GM23338 (cell line): ENCODE measurements at regions not wholly inside any gene's neighbourhood (a gene's known extent, or its start where the extent isn't known, plus 50 kb on each side); places are given as distances from the start of the nearest gene placed in this dataset.

ENCODE experiments used
- ATAC-seq: fragments of 200-7000 bp; cut with Tn5 transposase; 3 replicates; pipeline ENCODE4 v1.9.1; 2020
- DNase-seq: peaks from one replicate; pipeline ENCODE4 v3.0.0-alpha.2; 2015; ENCODE audit warnings: low spot score
- H2AFZ ChIP-seq: fragments of 200-600 bp; sonication (generic); 2 replicates; pipeline ENCODE4 v1.8.0; 2016; ENCODE audit warnings: antibody characterized with exemption, mild to moderate bottlenecking, moderate library complexity
- H3F3A ChIP-seq: fragments of 200-600 bp; sonication (generic); replicated peaks from 2 replicates; pipeline ENCODE4 v1.8.0; 2017; ENCODE audit warnings: antibody characterized with exemption, mixed run types, low read depth
- H3K27ac ChIP-seq: fragments of 200-600 bp; sonication (generic); 2 replicates; pipeline ENCODE4 v1.6.1; 2016; ENCODE audit warnings: low read depth
- H3K27me3 ChIP-seq: fragments of 200-600 bp; sonication (generic); 2 replicates; pipeline ENCODE4 v1.8.0; 2016; ENCODE audit warnings: mild to moderate bottlenecking, mixed run types, moderate library complexity; ENCODE audit not compliant: insufficient read depth
- H3K36me3 ChIP-seq: fragments of 200-600 bp; sonication (generic); 2 replicates; pipeline ENCODE4 v1.8.0; 2016; ENCODE audit warnings: mild to moderate bottlenecking; ENCODE audit not compliant: insufficient read depth
- H3K4me1 ChIP-seq: fragments of 200-600 bp; sonication (generic); 2 replicates; pipeline ENCODE4 v1.8.0; 2016; ENCODE audit warnings: mild to moderate bottlenecking, moderate library complexity; ENCODE audit not compliant: insufficient read depth
- H3K4me2 ChIP-seq: fragments of 200-600 bp; sonication (generic); 2 replicates; pipeline ENCODE4 v1.7.1; 2017; ENCODE audit warnings: mixed run types
- H3K4me3 ChIP-seq: fragments of 200-600 bp; sonication (generic); 2 replicates; pipeline ENCODE4 v1.6.1; 2016; ENCODE audit warnings: mixed run types
- H3K79me2 ChIP-seq: fragments of 200-600 bp; sonication (generic); replicated peaks from 2 replicates; pipeline ENCODE4 v1.8.0; 2017; ENCODE audit warnings: mild to moderate bottlenecking; ENCODE audit not compliant: insufficient read depth
- H3K9me2 ChIP-seq: fragments of 200-600 bp; sonication (generic); 2 replicates; pipeline ENCODE4 v1.8.0; 2017; ENCODE audit not compliant: insufficient read depth
- H4K20me1 ChIP-seq: fragments of 200-600 bp; sonication (generic); replicated peaks from 2 replicates; pipeline ENCODE4 v1.8.0; 2017; ENCODE audit warnings: mild to moderate bottlenecking; ENCODE audit not compliant: insufficient read depth
- H3K27ac Mint-ChIP-seq: 2 replicates; pipeline ENCODE4 v1.8.0; 2020; ENCODE audit warnings: inconsistent platforms, mild to moderate bottlenecking, moderate library complexity, mixed read lengths
- H3K27me3 Mint-ChIP-seq: 3 replicates; pipeline ENCODE4 v1.8.0; 2022; ENCODE audit warnings: low read depth, mild to moderate bottlenecking, moderate library complexity, mixed read lengths, inconsistent platforms; ENCODE audit not compliant: insufficient read depth, poor library complexity
- H3K36me3 Mint-ChIP-seq: 3 replicates; pipeline ENCODE4 v1.8.0; 2021; ENCODE audit warnings: low read depth, mild to moderate bottlenecking, inconsistent platforms, moderate library complexity, mixed read lengths
- H3K4me1 Mint-ChIP-seq: 3 replicates; pipeline ENCODE4 v1.8.0; 2020; ENCODE audit warnings: mild to moderate bottlenecking, inconsistent platforms, mixed read lengths
- H3K4me3 Mint-ChIP-seq: 3 replicates; pipeline ENCODE4 v1.8.0; 2021; ENCODE audit warnings: moderate library complexity, mild to moderate bottlenecking, inconsistent platforms, mixed read lengths
- H3K9me3 Mint-ChIP-seq: 3 replicates; pipeline ENCODE4 v1.8.0; 2020; ENCODE audit warnings: moderate library complexity, mild to moderate bottlenecking, inconsistent platforms, mixed read lengths
- CREB1 ChIP-seq: fragments of 250-450 bp; sonication (Bioruptor Pico); IDR thresholded peaks from 2 replicates; pipeline ENCODE4 v1.5.0; 2020; ENCODE audit warnings: low read depth, mild to moderate bottlenecking, moderate library complexity
- POLR2AphosphoS5 ChIP-seq: IDR thresholded peaks from 2 replicates; pipeline ENCODE4 v1.6.1; 2016; ENCODE audit warnings: antibody characterized with exemption, low read depth
- STAT1 ChIP-seq: IDR thresholded peaks from one replicate; pipeline ENCODE4 v1.6.1; 2016; ENCODE audit warnings: antibody characterized with exemption; ENCODE audit not compliant: unreplicated experiment
- ZNF114 ChIP-seq: fragments of 250-450 bp; sonication (Bioruptor Pico); IDR thresholded peaks from 2 replicates; pipeline ENCODE4 v1.5.0; 2020; ENCODE audit warnings: mild to moderate bottlenecking, moderate library complexity
- ZNF462 ChIP-seq: fragments of 250-450 bp; sonication (Bioruptor Pico); IDR thresholded peaks from 2 replicates; pipeline ENCODE4 v1.5.0; 2020; ENCODE audit warnings: mild to moderate bottlenecking, moderate library complexity
- TF ChIP-seq, protein P1 (sequence below): IDR thresholded peaks from one replicate; pipeline ENCODE4 v1.6.1; 2018; ENCODE audit warnings: antibody characterized with exemption; ENCODE audit not compliant: unreplicated experiment
- TF ChIP-seq, protein P2 (sequence below), 2 experiments: fragments of 200-600 bp in 1 of 2; sonication (generic) in 1 of 2; conservative IDR thresholded peaks; 2 replicates each; pipeline versions ENCODE4 v1.5.1 to v1.6.1; 2016 to 2017; ENCODE audit warnings: antibody characterized with exemption in 2 of 2, low read depth in 2 of 2, mild to moderate bottlenecking in 2 of 2, moderate library complexity in 1 of 2

- no peak overlapping the region for H3K4me3 Mint-ChIP-seq
- peaks cover 2% of the 10 kb centered on the region; the same call in 1 of the 3 replicates for H3K4me1 Mint-ChIP-seq
- no peak overlapping the region for H3K27ac Mint-ChIP-seq
- Histone ChIP-seq H3F3A (no peaks in the 10 kb centered on the region), H2AFZ (no peak overlapping the region), H3K79me2 (no peaks in the 10 kb centered on the region), H3K4me2 (no peak overlapping the region), H3K4me3 (no peak overlapping the region), H3K36me3 (no peaks in the 10 kb centered on the region), H4K20me1 (no peaks in the 10 kb centered on the region), H3K27me3 (no peaks in the 10 kb centered on the region; the same call in 1 of the 2 replicates), H3K9me2 (peaks cover 7% of the 10 kb centered on the region; the same call in 1 of the 2 replicates), H3K4me1 (no peaks in the 10 kb centered on the region), H3K27ac (no peak overlapping the region)
- peaks cover 4% of the 10 kb centered on the region for H3K27me3 Mint-ChIP-seq
- TF ChIP-seq POLR2AphosphoS5 = no peak
- no peak for TF ChIP-seq CREB1 (CRISPR knock-in tag)
- no peak for TF ChIP-seq STAT1
- TF ChIP-seq ZNF114 (CRISPR knock-in tag) = no peak
- TF ChIP-seq, protein P1, sequence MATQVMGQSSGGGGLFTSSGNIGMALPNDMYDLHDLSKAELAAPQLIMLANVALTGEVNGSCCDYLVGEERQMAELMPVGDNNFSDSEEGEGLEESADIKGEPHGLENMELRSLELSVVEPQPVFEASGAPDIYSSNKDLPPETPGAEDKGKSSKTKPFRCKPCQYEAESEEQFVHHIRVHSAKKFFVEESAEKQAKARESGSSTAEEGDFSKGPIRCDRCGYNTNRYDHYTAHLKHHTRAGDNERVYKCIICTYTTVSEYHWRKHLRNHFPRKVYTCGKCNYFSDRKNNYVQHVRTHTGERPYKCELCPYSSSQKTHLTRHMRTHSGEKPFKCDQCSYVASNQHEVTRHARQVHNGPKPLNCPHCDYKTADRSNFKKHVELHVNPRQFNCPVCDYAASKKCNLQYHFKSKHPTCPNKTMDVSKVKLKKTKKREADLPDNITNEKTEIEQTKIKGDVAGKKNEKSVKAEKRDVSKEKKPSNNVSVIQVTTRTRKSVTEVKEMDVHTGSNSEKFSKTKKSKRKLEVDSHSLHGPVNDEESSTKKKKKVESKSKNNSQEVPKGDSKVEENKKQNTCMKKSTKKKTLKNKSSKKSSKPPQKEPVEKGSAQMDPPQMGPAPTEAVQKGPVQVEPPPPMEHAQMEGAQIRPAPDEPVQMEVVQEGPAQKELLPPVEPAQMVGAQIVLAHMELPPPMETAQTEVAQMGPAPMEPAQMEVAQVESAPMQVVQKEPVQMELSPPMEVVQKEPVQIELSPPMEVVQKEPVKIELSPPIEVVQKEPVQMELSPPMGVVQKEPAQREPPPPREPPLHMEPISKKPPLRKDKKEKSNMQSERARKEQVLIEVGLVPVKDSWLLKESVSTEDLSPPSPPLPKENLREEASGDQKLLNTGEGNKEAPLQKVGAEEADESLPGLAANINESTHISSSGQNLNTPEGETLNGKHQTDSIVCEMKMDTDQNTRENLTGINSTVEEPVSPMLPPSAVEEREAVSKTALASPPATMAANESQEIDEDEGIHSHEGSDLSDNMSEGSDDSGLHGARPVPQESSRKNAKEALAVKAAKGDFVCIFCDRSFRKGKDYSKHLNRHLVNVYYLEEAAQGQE = no peak
- TF ChIP-seq, protein P2, sequence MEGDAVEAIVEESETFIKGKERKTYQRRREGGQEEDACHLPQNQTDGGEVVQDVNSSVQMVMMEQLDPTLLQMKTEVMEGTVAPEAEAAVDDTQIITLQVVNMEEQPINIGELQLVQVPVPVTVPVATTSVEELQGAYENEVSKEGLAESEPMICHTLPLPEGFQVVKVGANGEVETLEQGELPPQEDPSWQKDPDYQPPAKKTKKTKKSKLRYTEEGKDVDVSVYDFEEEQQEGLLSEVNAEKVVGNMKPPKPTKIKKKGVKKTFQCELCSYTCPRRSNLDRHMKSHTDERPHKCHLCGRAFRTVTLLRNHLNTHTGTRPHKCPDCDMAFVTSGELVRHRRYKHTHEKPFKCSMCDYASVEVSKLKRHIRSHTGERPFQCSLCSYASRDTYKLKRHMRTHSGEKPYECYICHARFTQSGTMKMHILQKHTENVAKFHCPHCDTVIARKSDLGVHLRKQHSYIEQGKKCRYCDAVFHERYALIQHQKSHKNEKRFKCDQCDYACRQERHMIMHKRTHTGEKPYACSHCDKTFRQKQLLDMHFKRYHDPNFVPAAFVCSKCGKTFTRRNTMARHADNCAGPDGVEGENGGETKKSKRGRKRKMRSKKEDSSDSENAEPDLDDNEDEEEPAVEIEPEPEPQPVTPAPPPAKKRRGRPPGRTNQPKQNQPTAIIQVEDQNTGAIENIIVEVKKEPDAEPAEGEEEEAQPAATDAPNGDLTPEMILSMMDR (conservative IDR thresholded peaks at IDR 0.05; ENCODE audit: low read depth in 2 of 2) = no peak
- TF ChIP-seq ZNF462 (CRISPR knock-in tag) = no peak
- ATAC-seq (no peak), DNase-seq (no peak)
- no peaks in the 10 kb centered on the region for H3K36me3 Mint-ChIP-seq
- no peaks in the 10 kb centered on the region for H3K9me3 Mint-ChIP-seq
Observed at GRCh38 chr6:50305660-50306059, 255.9 kb upstream of the DEFB112 start.
